DND-41 (cell line): ENCODE measurements at regions not wholly inside any gene's neighbourhood (a gene's known extent, or its start where the extent isn't known, plus 50 kb on each side); places are given as distances from the start of the nearest gene placed in this dataset.

ENCODE experiments used
- ATAC-seq: fragments of 200-7000 bp; cut with Tn5 transposase; 3 replicates; pipeline ENCODE4 v1.9.1; 2021; ENCODE audit warnings: low read depth; ENCODE audit not compliant: insufficient read depth
- DNase-seq: peaks from one replicate; pipeline ENCODE4 v3.0.0-alpha.2; 2020
- H2AFZ ChIP-seq: 2 replicates; pipeline ENCODE4 v1.6.0; 2012; ENCODE audit warnings: low read depth, low read length
- H3K27ac ChIP-seq: 2 replicates; pipeline ENCODE4 v1.5.1; 2012; ENCODE audit warnings: low read length, inconsistent platforms
- H3K27me3 ChIP-seq: fragments of 200-600 bp; sonication (generic); 2 replicates; pipeline ENCODE4 v1.6.0; 2012; ENCODE audit warnings: low read length, mild to moderate bottlenecking, inconsistent platforms; ENCODE audit not compliant: insufficient read depth, poor library complexity
- H3K36me3 ChIP-seq: 2 replicates; pipeline ENCODE4 v1.5.1; 2012; ENCODE audit warnings: low read length, inconsistent platforms; ENCODE audit not compliant: insufficient read depth
- H3K4me1 ChIP-seq: 2 replicates; pipeline ENCODE4 v1.5.1; 2012; ENCODE audit warnings: mild to moderate bottlenecking, low read length; ENCODE audit not compliant: insufficient read depth
- H3K4me2 ChIP-seq: 2 replicates; pipeline ENCODE4 v1.6.0; 2012; ENCODE audit warnings: mild to moderate bottlenecking, moderate library complexity, low read length, inconsistent platforms; ENCODE audit not compliant: insufficient read depth
- H3K4me3 ChIP-seq, 2 experiments: fragments of 200-600 bp in 1 of 2; shearing (Covaris generic) in 1 of 2; 2 replicates each; pipeline ENCODE4 v1.5.1; 2012 to 2016; ENCODE audit warnings: inconsistent platforms in 2 of 2, low read length in 2 of 2, mild to moderate bottlenecking in 2 of 2, low read depth in 1 of 2, moderate library complexity in 1 of 2
- H3K79me2 ChIP-seq: 2 replicates; pipeline ENCODE4 v1.6.0; 2012; ENCODE audit warnings: low read length, inconsistent platforms; ENCODE audit not compliant: insufficient read depth
- H3K9ac ChIP-seq: 2 replicates; pipeline ENCODE4 v1.6.0; 2012; ENCODE audit warnings: low read depth, mild to moderate bottlenecking, inconsistent platforms, low read length, moderate library complexity
- H3K9me3 ChIP-seq: 2 replicates; pipeline ENCODE4 v1.5.1; 2012; ENCODE audit warnings: low read length, moderate library complexity, mild to moderate bottlenecking, inconsistent platforms; ENCODE audit not compliant: insufficient read depth, severe bottlenecking
- H4K20me1 ChIP-seq: 2 replicates; pipeline ENCODE4 v1.6.0; 2012; ENCODE audit warnings: low read length; ENCODE audit not compliant: insufficient read depth
- CTCF ChIP-seq: IDR thresholded peaks from 2 replicates; pipeline ENCODE4 v1.5.1; 2012; ENCODE audit warnings: borderline replicate concordance, low read length, moderate library complexity, mild to moderate bottlenecking; ENCODE audit not compliant: poor library complexity, severe bottlenecking; ENCODE audit errors: extremely low read depth
- EZH2 ChIP-seq: IDR thresholded peaks from 3 replicates; pipeline ENCODE4 v1.6.1; 2012; ENCODE audit warnings: borderline replicate concordance, low read depth, mild to moderate bottlenecking, moderate library complexity, low read length, inconsistent platforms; ENCODE audit not compliant: severe bottlenecking

GRCh38 chr5:60131504-60131903 is 238.0 kb upstream of the PDE4D start:
- Histone ChIP-seq H3K4me1 (no peaks in the 10 kb centered on the region), H3K79me2 (no peaks in the 10 kb centered on the region), H4K20me1 (no peaks in the 10 kb centered on the region), H3K9me3 (no peaks in the 10 kb centered on the region), H3K27ac (no peak overlapping the region), H3K4me3 (no peak overlapping the region), H3K9ac (no peak overlapping the region), H3K36me3 (no peaks in the 10 kb centered on the region), H3K27me3 (no peaks in the 10 kb centered on the region), H3K4me2 (no peak overlapping the region), H2AFZ (no peak overlapping the region)
- DNase-seq (no peak), ATAC-seq (no peak)
- TF ChIP-seq EZH2 (no peak), CTCF (no peak)

DNA sequence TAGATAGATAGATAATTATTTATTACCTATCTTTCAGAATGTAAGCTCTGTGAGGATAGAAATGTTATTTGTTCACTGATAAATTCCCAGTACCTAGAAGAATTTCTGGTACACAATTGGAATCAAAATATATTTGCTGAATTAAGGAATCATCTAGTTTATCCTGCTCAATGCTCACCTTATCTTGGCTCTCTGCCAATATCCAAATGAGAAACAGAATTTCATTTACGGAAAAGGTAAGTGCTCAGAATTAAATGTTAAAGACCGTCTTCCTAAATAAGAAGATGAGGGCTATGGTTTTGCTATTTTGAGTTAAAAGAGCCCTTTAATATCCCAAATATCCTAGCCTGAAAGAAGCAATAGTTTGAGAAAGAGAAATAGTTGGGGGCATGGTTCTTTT is 232.1 kb upstream of the PDE4D start:
- Histone ChIP-seq H2AFZ (no peak overlapping the region), H3K27me3 (no peaks in the 10 kb centered on the region), H3K9me3 (no peaks in the 10 kb centered on the region), H3K4me1 (no peaks in the 10 kb centered on the region), H3K9ac (no peak overlapping the region), H3K4me2 (no peak overlapping the region), H3K4me3 (no peak overlapping the region), H4K20me1 (no peaks in the 10 kb centered on the region), H3K36me3 (no peaks in the 10 kb centered on the region), H3K27ac (no peak overlapping the region), H3K79me2 (no peaks in the 10 kb centered on the region)
- ATAC-seq (no peak), DNase-seq (no peak)
- TF ChIP-seq EZH2 (no peak), CTCF (no peak)

DNA sequence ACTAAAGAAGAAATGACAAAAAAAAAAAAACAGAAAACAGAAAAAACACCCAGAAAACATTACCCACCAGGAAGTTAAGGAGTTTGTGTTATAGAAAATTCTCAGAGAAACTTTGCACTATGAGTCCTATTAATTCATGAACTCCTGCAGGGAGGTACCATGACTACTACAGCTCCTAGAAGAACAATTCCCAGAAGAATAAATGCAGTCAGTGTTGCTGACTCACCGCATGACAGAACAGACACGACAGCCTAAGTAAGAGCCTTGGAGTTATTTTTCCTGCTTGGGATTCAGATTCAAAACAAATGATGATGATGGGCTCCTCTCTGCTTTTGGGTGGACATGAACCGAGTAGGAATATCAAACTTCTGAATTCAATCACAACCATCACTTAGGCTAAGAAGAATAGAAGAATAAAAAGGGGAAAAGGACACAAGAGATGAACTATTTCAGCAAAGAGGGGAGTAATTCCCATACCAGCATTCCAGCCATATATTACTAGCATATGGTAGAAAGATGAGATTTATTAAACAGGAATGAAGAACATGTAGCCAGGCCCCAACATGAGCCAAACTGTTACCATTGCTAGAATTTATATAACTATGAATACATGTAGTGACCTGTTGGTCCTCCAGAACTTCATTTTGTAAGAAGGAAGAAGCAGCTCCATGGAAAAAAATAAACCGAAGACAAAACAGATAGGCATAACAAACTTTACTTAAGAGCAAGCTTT is 209.6 kb upstream of the PDE4D start:
- H3K4me2 ChIP-seq, result no peak overlapping the region
- no peak for DNase-seq

More for the DNA sequence above, 209.6 kb upstream of the PDE4D start:
- H3K36me3 ChIP-seq, result no peaks in the 10 kb centered on the region
- no peak overlapping the region for H2AFZ ChIP-seq
- no peaks in the 10 kb centered on the region for H4K20me1 ChIP-seq
- TF ChIP-seq CTCF (no peak), EZH2 (no peak)
- H3K27me3 ChIP-seq, result no peaks in the 10 kb centered on the region
- ATAC-seq, result no peak
- no peak overlapping the region for H3K4me3 ChIP-seq
- no peaks in the 10 kb centered on the region for H3K79me2 ChIP-seq
- no peaks in the 10 kb centered on the region for H3K4me1 ChIP-seq
- H3K9ac ChIP-seq, result no peak overlapping the region
- H3K9me3 ChIP-seq, result no peaks in the 10 kb centered on the region
- H3K27ac ChIP-seq, result no peak overlapping the region
